SU-DHL-6 (cell line): ENCODE measurements at regions not wholly inside any gene's neighbourhood (a gene's known extent, or its start where the extent isn't known, plus 50 kb on each side); places are given as distances from the start of the nearest gene placed in this dataset.

Source experiments
- CTCF ChIP-seq: fragments of 200-600 bp; sonication (generic); IDR thresholded peaks from one replicate; pipeline ENCODE4 v1.5.1; 2017; ENCODE audit warnings: antibody characterized with exemption, mild to moderate bottlenecking, low read length, moderate library complexity; ENCODE audit not compliant: insufficient read depth, poor library complexity, severe bottlenecking
- EZH2phosphoT487 ChIP-seq: fragments of 200-600 bp; sonication (generic), shearing (Covaris generic); conservative IDR thresholded peaks from 2 replicates; pipeline ENCODE4 v1.6.1; 2018; ENCODE audit warnings: mild to moderate bottlenecking, antibody characterized with exemption, low read length, moderate library complexity, mixed read lengths

- TF ChIP-seq CTCF, result no peak
- no peak for TF ChIP-seq EZH2phosphoT487
These were observed 103.7 kb downstream of the MEX3B start for GRCh38 chr15:81942157-81942556.
